Body of pancreas (tissue), 4 donors: ENCODE measurements at regions not wholly inside any gene's neighbourhood (a gene's known extent, or its start where the extent isn't known, plus 50 kb on each side); places are given as distances from the start of the nearest gene placed in this dataset.

Experiments used
- CTCF ChIP-seq, 7 experiments: fragments of 450-650 bp in 4 of 7; fragments of 200-600 bp in 3 of 7; sonication (generic) in 3 of 7; IDR thresholded peaks; one replicate each; pipeline ENCODE4 v1.5.1; 2016 to 2019; ENCODE audit warnings: antibody characterized with exemption in 7 of 7
- POLR2A ChIP-seq, 3 donors: fragments of 450-650 bp; IDR thresholded peaks; one replicate each; pipeline ENCODE4 v1.6.1; 2016; ENCODE audit warnings: antibody characterized with exemption in 3 of 3, mild to moderate bottlenecking in 2 of 3

- TF ChIP-seq CTCF (IDR thresholded peaks at IDR 0.05) (no peak), POLR2A (IDR thresholded peaks at IDR 0.05) (no peak)
Observed at GRCh38 chr11:112583261-112583893, 322.7 kb upstream of the PLET1 start.
